ENCODE measurements at regions not wholly inside any gene's neighbourhood (a gene's known extent, or its start where the extent isn't known, plus 50 kb on each side); places are given as distances from the start of the nearest gene placed in this dataset.
A peak's percentile ranks its signal among the peaks of the same experiment; 100 is the strongest.
"Not testable (repeated sequence)": the region's sequence is repeated elsewhere in the genome, so short reads cannot be mapped to it uniquely, and the experiment has no call there.

GRCh38 chr7:66460921-66461361, 167.7 kb upstream of the KCTD7 start:
- intact Hi-C loops (cut with micrococcal nuclease): no loop called here
- no peak for DNase-seq
- no peak for ATAC-seq (ENCODE audit: low read depth)
- TF ChIP-seq, protein P1, sequence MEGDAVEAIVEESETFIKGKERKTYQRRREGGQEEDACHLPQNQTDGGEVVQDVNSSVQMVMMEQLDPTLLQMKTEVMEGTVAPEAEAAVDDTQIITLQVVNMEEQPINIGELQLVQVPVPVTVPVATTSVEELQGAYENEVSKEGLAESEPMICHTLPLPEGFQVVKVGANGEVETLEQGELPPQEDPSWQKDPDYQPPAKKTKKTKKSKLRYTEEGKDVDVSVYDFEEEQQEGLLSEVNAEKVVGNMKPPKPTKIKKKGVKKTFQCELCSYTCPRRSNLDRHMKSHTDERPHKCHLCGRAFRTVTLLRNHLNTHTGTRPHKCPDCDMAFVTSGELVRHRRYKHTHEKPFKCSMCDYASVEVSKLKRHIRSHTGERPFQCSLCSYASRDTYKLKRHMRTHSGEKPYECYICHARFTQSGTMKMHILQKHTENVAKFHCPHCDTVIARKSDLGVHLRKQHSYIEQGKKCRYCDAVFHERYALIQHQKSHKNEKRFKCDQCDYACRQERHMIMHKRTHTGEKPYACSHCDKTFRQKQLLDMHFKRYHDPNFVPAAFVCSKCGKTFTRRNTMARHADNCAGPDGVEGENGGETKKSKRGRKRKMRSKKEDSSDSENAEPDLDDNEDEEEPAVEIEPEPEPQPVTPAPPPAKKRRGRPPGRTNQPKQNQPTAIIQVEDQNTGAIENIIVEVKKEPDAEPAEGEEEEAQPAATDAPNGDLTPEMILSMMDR (IDR thresholded peaks at IDR 0.05): no peak
- Mint-ChIP-seq H3K27me3 (no peaks in the 10 kb centered on the region), H3K4me1 (peaks cover 23% of the 10 kb centered on the region), H3K4me3 (no peak overlapping the region), H3K9me3 (peaks cover 9% of the 10 kb centered on the region), H3K27ac (no peak overlapping the region), H3K36me3 (ENCODE audit: low read depth) (peaks cover 8% of the 10 kb centered on the region)
- POLR2A ChIA-PET: no interaction called here
- CTCF ChIA-PET: no interaction called here

DNA sequence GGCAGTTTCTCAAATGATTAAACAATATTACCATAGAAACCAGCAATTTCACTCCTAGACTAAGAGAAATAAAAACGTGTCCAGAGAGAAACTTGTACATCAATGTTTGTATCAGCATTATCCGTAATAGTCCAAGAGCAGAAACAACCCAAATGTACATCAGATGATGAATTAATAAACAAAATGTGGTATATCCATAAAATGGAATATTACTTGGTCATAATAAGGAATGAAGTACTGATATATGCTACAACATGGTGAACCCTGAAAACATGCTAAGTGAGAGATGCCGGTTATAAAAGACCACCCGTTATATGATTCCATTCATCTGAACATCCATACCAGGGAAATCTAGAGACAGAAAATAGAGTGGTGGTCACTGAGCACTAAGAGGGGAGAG, 167.3 kb upstream of the KCTD7 start:
- H3K4me1 Mint-ChIP-seq: peaks cover 23% of the 10 kb centered on the region
- intact Hi-C loops (cut with micrococcal nuclease); H3K4me3 Mint-ChIP-seq; DNase-seq; H3K27ac Mint-ChIP-seq; H3K36me3 Mint-ChIP-seq (ENCODE audit: low read depth); ATAC-seq (ENCODE audit: low read depth); CTCF ChIA-PET; H3K27me3 Mint-ChIP-seq; POLR2A ChIA-PET; H3K9me3 Mint-ChIP-seq: not testable (repeated sequence)

DNA sequence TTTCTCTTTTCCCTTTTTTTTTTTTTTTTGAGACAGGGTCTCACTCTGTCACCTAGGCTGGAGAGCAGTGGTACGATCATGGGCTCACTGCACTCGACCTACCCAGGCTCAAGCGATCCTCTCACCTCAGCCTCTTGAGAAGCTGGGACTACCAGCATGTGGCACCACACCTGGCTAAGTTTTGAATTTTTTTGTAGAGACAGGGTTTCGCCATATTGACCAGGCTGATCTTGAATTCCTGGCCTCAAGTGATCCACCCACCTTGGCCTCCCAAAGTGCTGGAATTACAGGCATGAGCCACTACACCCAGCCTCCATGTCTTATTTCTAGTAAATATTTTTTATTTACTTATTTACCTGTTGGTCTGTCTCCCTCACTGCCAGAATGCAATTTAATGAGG, 165.8 kb upstream of the KCTD7 start:
- H3K27ac Mint-ChIP-seq; intact Hi-C loops (cut with micrococcal nuclease); H3K9me3 Mint-ChIP-seq; H3K27me3 Mint-ChIP-seq; ATAC-seq (ENCODE audit: low read depth); H3K4me3 Mint-ChIP-seq; H3K36me3 Mint-ChIP-seq (ENCODE audit: low read depth); CTCF ChIA-PET; DNase-seq: not testable (repeated sequence)
- peaks cover 21% of the 10 kb centered on the region for H3K4me1 Mint-ChIP-seq
- POLR2A ChIA-PET: interaction anchor here (0.7 kb wide), 1 partner anchor 20 kb away, joined by 3 read pairs; no protein-coding TSS in a partner anchor

DNA sequence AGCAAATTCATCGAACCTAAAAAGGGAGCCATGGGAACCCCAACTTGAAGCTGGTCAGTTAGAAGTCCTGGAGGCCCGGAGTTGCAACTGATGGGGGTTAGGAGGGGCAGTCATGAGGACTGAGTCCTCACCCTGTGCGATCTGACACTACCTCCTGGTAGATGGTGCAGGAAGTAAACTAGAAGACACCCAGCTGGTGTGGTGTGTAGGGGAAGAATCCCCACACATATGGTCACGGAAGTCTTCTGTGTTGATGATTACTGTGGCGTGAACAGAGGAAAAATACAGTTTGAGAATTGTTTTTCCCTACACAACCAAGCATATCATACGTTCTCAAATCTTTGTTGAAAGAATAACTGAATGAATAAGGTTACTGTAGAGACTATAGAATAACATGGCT, 164.6 kb upstream of the KCTD7 start:
- Mint-ChIP-seq H3K4me1 (peaks cover 12% of the 10 kb centered on the region), H3K9me3 (peaks cover 9% of the 10 kb centered on the region), H3K27me3 (no peaks in the 10 kb centered on the region), H3K4me3 (no peak overlapping the region), H3K36me3 (ENCODE audit: low read depth) (peaks cover 8% of the 10 kb centered on the region), H3K27ac (peak overlapping the region; percentile 71)
- TF ChIP-seq, protein P1 (IDR thresholded peaks at IDR 0.05): no peak
- intact Hi-C loops (cut with micrococcal nuclease): no loop called here
- DNase-seq (no peak), ATAC-seq (ENCODE audit: low read depth) (peak; percentile 40)
- POLR2A ChIA-PET: no interaction called here
- CTCF ChIA-PET: no interaction called here

GRCh38 chr7:66466081-66466600, 162.5 kb upstream of the KCTD7 start:
- Mint-ChIP-seq H3K27ac (no peak overlapping the region), H3K4me3 (no peak overlapping the region), H3K27me3 (no peaks in the 10 kb centered on the region), H3K36me3 (ENCODE audit: low read depth) (peaks cover 10% of the 10 kb centered on the region), H3K9me3 (peaks cover 7% of the 10 kb centered on the region), H3K4me1 (peaks cover 7% of the 10 kb centered on the region)
- ChIA-PET POLR2A (no interaction called here), CTCF (no interaction called here)
- DNase-seq (no peak), ATAC-seq (ENCODE audit: low read depth) (no peak)
- TF ChIP-seq, protein P1 (IDR thresholded peaks at IDR 0.05): no peak
- intact Hi-C loops (cut with micrococcal nuclease): no loop called here

DNA sequence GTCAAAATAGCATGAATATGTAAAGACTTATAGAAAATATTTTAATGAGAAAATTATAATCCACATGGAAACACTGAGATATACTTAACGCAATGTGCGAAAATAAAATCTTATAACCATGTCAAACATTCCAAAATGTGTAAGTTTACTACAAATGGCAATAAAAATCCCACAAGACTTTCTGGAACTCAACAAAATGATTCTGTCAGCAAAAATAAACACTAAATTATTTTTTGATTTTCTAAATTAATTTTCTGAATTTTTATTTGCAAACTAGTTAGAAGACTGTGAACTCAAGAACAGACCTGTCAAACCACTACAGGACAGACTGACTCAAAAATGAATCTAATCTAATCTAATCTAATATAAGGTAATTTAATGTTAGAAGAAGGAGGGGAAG, 160.8 kb upstream of the KCTD7 start:
- Mint-ChIP-seq H3K36me3 (ENCODE audit: low read depth) (peaks cover 8% of the 10 kb centered on the region), H3K27me3 (no peaks in the 10 kb centered on the region), H3K4me1 (peaks cover 7% of the 10 kb centered on the region), H3K27ac (no peak overlapping the region), H3K4me3 (no peak overlapping the region), H3K9me3 (no peaks in the 10 kb centered on the region)
- DNase-seq (no peak), ATAC-seq (ENCODE audit: low read depth) (no peak)
- TF ChIP-seq, protein P1 (IDR thresholded peaks at IDR 0.05): no peak
- intact Hi-C loops (cut with micrococcal nuclease): no loop called here
- ChIA-PET CTCF (no interaction called here), POLR2A (no interaction called here)

GRCh38 chr7:66473064-66473463, 155.6 kb upstream of the KCTD7 start:
- POLR2A ChIA-PET: not testable (repeated sequence)

More at GRCh38 chr7:66473064-66473463, 155.6 kb upstream of the KCTD7 start:
- peaks cover 44% of the 10 kb centered on the region for H3K36me3 Mint-ChIP-seq (ENCODE audit: low read depth)
- H3K27me3 Mint-ChIP-seq; ATAC-seq (ENCODE audit: low read depth); H3K9me3 Mint-ChIP-seq; intact Hi-C loops (cut with micrococcal nuclease); CTCF ChIA-PET; DNase-seq; H3K4me3 Mint-ChIP-seq; H3K27ac Mint-ChIP-seq; H3K4me1 Mint-ChIP-seq: not testable (repeated sequence)

Measured in activated B cell treated with CpG ODN at 0.5 μM for 24 hours (primary cell).